ENCODE measurements at regions not wholly inside any gene's neighbourhood (a gene's known extent, or its start where the extent isn't known, plus 50 kb on each side); places are given as distances from the start of the nearest gene placed in this dataset.

DNA sequence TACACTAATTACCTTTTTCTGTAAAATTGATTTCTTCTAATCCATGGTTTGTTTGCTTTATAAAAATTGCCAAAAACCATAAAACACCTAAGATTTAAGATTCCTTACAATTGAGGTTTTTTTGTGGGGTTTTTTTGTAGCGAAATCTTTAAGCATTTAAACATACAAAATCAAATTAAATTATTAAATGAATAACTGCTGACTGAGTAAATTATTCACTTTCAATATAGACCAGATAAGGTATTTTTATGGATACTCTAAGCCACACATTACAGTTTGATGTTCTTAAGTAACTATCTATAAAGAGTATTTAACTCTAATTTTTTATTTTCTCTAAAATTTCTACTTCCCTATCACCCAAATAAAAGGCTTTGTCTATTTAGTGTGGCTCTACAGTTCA, 55.5 kb downstream of the PIK3C2A start:
- Histone ChIP-seq H3K79me1 (replicated peaks; ENCODE audit: low read length, poor library complexity, severe bottlenecking) (peaks cover 13% of the 10 kb centered on the region), H2BK120ac (ENCODE audit: low read depth, low read length) (no peak overlapping the region)
- WGBS: no CpG with 5 or more reads among the region's 1 CpG

DNA sequence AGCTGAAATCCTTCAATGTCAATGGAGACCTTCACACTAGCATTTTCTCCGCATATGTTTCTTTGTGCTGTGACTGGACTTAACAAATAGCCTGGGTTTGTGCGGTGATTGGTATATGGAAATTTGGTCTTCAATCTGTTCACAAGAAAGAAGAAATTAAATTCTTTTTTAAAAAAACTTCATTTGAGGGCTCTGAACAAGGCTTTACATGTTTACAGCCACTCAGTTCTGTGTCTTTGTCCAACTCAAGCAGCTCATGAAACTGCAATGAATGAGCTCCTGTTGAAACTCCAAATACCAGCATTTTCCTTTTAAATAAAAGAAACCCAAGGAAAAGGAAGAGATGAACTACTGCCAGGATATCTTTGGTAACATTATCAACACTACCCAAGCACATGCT, 57.3 kb downstream of the PIK3C2A start:
- Histone ChIP-seq H2AFZ (ENCODE audit: low read depth, low read length) (no peak overlapping the region), H3K18ac (ENCODE audit: low read depth in 1 of 2, low read length in 2 of 2) (no peak overlapping the region), H3K23ac (ENCODE audit: low read length in 2 of 2) (no peak overlapping the region), H2BK120ac (ENCODE audit: low read depth, low read length) (no peak overlapping the region), H3K36me3 (ENCODE audit: control insufficient read depth in 1 of 2, insufficient read depth in 2 of 2, low read depth in 1 of 2, low read length in 2 of 2) (peaks cover 6 to 40% of the 10 kb centered on the region in 2 experiments), H4K8ac (ENCODE audit: low read length) (no peak overlapping the region), H3K9ac (ENCODE audit: low read length) (no peak overlapping the region), H3K27ac (ENCODE audit: low read length, poor library complexity, severe bottlenecking) (no peak overlapping the region), H2BK12ac (ENCODE audit: low read length in 2 of 2) (no peak overlapping the region), H3K27me3 (ENCODE audit: control insufficient read depth in 1 of 2, insufficient read depth in 1 of 2, low read length in 2 of 2) (no peaks in the 10 kb centered on the region), H2BK15ac (ENCODE audit: low read depth, poor library complexity, severe bottlenecking) (no peak overlapping the region), H2BK5ac (ENCODE audit: low read depth, low read length, poor library complexity, severe bottlenecking) (no peak overlapping the region), H3K14ac (ENCODE audit: low read length in 2 of 2) (no peak overlapping the region), H3K4me2 (ENCODE audit: low read length, poor library complexity, severe bottlenecking) (no peak overlapping the region), H3K4ac (ENCODE audit: low read depth in 1 of 2, low read length in 2 of 2) (no peak overlapping the region), H4K91ac (ENCODE audit: low read length) (no peak overlapping the region), H3K9me3 (ENCODE audit: control insufficient read depth, low read length) (no peaks in the 10 kb centered on the region), H3K4me3 (ENCODE audit: insufficient read depth in 1 of 2, low read depth in 1 of 2, low read length in 2 of 2) (no peak overlapping the region), H2AK5ac (ENCODE audit: low read length, severe bottlenecking) (no peak overlapping the region), H3K79me1 (replicated peaks; ENCODE audit: low read length, poor library complexity, severe bottlenecking) (peaks cover 10% of the 10 kb centered on the region), H3K4me1 (ENCODE audit: control insufficient read depth, insufficient read depth, low read depth, low read length) (no peaks in the 10 kb centered on the region)
- WGBS: no CpG with 5 or more reads among the region's 2 CpGs
- no peak for DNase-seq

More for the DNA sequence above, 55.5 kb downstream of the PIK3C2A start:
- Histone ChIP-seq H3K4me3 (ENCODE audit: insufficient read depth in 1 of 2, low read depth in 1 of 2, low read length in 2 of 2) (no peak overlapping the region), H2BK5ac (ENCODE audit: low read depth, low read length, poor library complexity, severe bottlenecking) (no peak overlapping the region), H3K23ac (ENCODE audit: low read length in 2 of 2) (no peak overlapping the region), H3K18ac (ENCODE audit: low read depth in 1 of 2, low read length in 2 of 2) (no peak overlapping the region), H4K8ac (ENCODE audit: low read length) (no peak overlapping the region), H3K27ac (ENCODE audit: low read length, poor library complexity, severe bottlenecking) (no peak overlapping the region), H3K9me3 (ENCODE audit: control insufficient read depth, low read length) (no peaks in the 10 kb centered on the region), H3K36me3 (ENCODE audit: control insufficient read depth in 1 of 2, insufficient read depth in 2 of 2, low read depth in 1 of 2, low read length in 2 of 2) (peaks cover 3 to 34% of the 10 kb centered on the region in 2 experiments), H4K91ac (ENCODE audit: low read length) (no peak overlapping the region), H3K14ac (ENCODE audit: low read length in 2 of 2) (no peak overlapping the region), H2AK5ac (ENCODE audit: low read length, severe bottlenecking) (no peak overlapping the region), H3K9ac (ENCODE audit: low read length) (no peak overlapping the region), H2BK15ac (ENCODE audit: low read depth, poor library complexity, severe bottlenecking) (no peak overlapping the region), H3K4me1 (ENCODE audit: control insufficient read depth, insufficient read depth, low read depth, low read length) (no peaks in the 10 kb centered on the region), H2AFZ (ENCODE audit: low read depth, low read length) (no peak overlapping the region), H3K27me3 (ENCODE audit: control insufficient read depth in 1 of 2, insufficient read depth in 1 of 2, low read length in 2 of 2) (no peaks in the 10 kb centered on the region), H3K4ac (ENCODE audit: low read depth in 1 of 2, low read length in 2 of 2) (no peak overlapping the region), H2BK12ac (ENCODE audit: low read length in 2 of 2) (no peak overlapping the region), H3K4me2 (ENCODE audit: low read length, poor library complexity, severe bottlenecking) (no peak overlapping the region)
- no peak for DNase-seq

DNA sequence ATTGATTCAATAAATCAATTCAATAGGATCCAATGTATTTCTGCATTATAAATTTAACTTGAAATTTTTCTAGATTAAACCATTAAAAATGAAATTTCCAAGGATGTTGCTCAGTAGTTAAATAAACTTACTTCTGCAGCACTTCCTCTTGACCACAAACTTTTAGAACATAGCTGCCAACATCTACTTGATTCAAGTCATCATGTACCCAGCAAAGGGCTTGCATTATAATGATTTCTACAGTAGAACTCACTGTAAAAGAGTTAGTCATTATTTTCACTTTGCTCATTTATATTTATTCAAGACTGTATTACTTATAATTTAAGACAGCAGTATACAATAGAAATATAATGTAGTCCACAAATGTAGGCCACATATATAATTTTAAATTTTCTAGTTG, 59.2 kb downstream of the PIK3C2A start:
- Histone ChIP-seq H2BK12ac (ENCODE audit: low read length in 2 of 2) (no peak overlapping the region), H3K4ac (ENCODE audit: low read depth in 1 of 2, low read length in 2 of 2) (no peak overlapping the region), H3K36me3 (ENCODE audit: control insufficient read depth in 1 of 2, insufficient read depth in 2 of 2, low read depth in 1 of 2, low read length in 2 of 2) (peaks cover 9 to 39% of the 10 kb centered on the region in 2 experiments), H3K9me3 (ENCODE audit: control insufficient read depth, low read length) (no peaks in the 10 kb centered on the region), H2AK5ac (ENCODE audit: low read length, severe bottlenecking) (no peak overlapping the region), H3K27ac (ENCODE audit: low read length, poor library complexity, severe bottlenecking) (no peak overlapping the region), H3K18ac (ENCODE audit: low read depth in 1 of 2, low read length in 2 of 2) (no peak overlapping the region), H3K9ac (ENCODE audit: low read length) (no peak overlapping the region), H4K91ac (ENCODE audit: low read length) (no peak overlapping the region), H2BK15ac (ENCODE audit: low read depth, poor library complexity, severe bottlenecking) (no peak overlapping the region), H2BK120ac (ENCODE audit: low read depth, low read length) (no peak overlapping the region), H3K4me3 (ENCODE audit: insufficient read depth in 1 of 2, low read depth in 1 of 2, low read length in 2 of 2) (no peak overlapping the region), H3K4me2 (ENCODE audit: low read length, poor library complexity, severe bottlenecking) (no peak overlapping the region), H3K27me3 (ENCODE audit: control insufficient read depth in 1 of 2, insufficient read depth in 1 of 2, low read length in 2 of 2) (no peaks in the 10 kb centered on the region), H3K14ac (ENCODE audit: low read length in 2 of 2) (no peak overlapping the region), H3K4me1 (ENCODE audit: control insufficient read depth, insufficient read depth, low read depth, low read length) (no peaks in the 10 kb centered on the region), H4K8ac (ENCODE audit: low read length) (no peak overlapping the region), H2AFZ (ENCODE audit: low read depth, low read length) (no peak overlapping the region), H3K23ac (ENCODE audit: low read length in 2 of 2) (no peak overlapping the region), H2BK5ac (ENCODE audit: low read depth, low read length, poor library complexity, severe bottlenecking) (no peak overlapping the region), H3K79me1 (replicated peaks; ENCODE audit: low read length, poor library complexity, severe bottlenecking) (peaks cover 7% of the 10 kb centered on the region)
- DNase-seq: no peak

DNA sequence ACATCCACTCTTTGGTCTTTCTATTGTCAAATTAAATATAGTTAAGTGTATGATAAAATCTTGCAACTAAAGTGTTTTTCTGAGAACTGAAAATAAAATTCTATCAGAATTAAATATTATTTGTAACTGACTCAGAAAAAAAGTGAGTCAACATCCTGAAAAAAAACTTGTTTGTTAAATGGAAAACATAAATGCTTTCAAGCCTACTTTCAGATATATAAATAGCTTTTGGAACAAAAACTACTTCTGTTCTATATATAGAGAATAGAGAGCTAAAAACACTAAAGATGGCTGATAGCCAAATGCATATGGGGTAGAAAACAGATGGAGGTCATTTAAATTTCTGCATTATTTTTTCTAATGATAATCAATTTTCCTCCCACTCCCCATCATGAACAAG, 61.8 kb downstream of the PIK3C2A start:
- Histone ChIP-seq H2BK12ac (ENCODE audit: low read length in 2 of 2) (no peak overlapping the region), H3K79me1 (replicated peaks; ENCODE audit: low read length, poor library complexity, severe bottlenecking) (peaks cover 6% of the 10 kb centered on the region), H3K36me3 (ENCODE audit: control insufficient read depth in 1 of 2, insufficient read depth in 2 of 2, low read depth in 1 of 2, low read length in 2 of 2) (peaks cover 9 to 49% of the 10 kb centered on the region in 2 experiments), H2BK15ac (ENCODE audit: low read depth, poor library complexity, severe bottlenecking) (no peak overlapping the region), H2AFZ (ENCODE audit: low read depth, low read length) (no peak overlapping the region), H3K18ac (ENCODE audit: low read depth in 1 of 2, low read length in 2 of 2) (no peak overlapping the region), H3K9me3 (ENCODE audit: control insufficient read depth, low read length) (no peaks in the 10 kb centered on the region), H3K9ac (ENCODE audit: low read length) (no peak overlapping the region), H2BK5ac (ENCODE audit: low read depth, low read length, poor library complexity, severe bottlenecking) (no peak overlapping the region), H3K4me1 (ENCODE audit: control insufficient read depth, insufficient read depth, low read depth, low read length) (no peaks in the 10 kb centered on the region), H3K14ac (ENCODE audit: low read length in 2 of 2) (no peak overlapping the region), H3K23ac (ENCODE audit: low read length in 2 of 2) (no peak overlapping the region), H3K27me3 (ENCODE audit: control insufficient read depth in 1 of 2, insufficient read depth in 1 of 2, low read length in 2 of 2) (no peaks in the 10 kb centered on the region), H3K4ac (ENCODE audit: low read depth in 1 of 2, low read length in 2 of 2) (no peak overlapping the region), H2AK5ac (ENCODE audit: low read length, severe bottlenecking) (no peak overlapping the region), H4K91ac (ENCODE audit: low read length) (no peak overlapping the region), H2BK120ac (ENCODE audit: low read depth, low read length) (no peak overlapping the region), H4K8ac (ENCODE audit: low read length) (no peak overlapping the region), H3K4me2 (ENCODE audit: low read length, poor library complexity, severe bottlenecking) (no peak overlapping the region), H3K27ac (ENCODE audit: low read length, poor library complexity, severe bottlenecking) (no peak overlapping the region), H3K4me3 (ENCODE audit: insufficient read depth in 1 of 2, low read depth in 1 of 2, low read length in 2 of 2) (no peak overlapping the region)
- DNase-seq: no peak
